ENCODE measurements at regions not wholly inside any gene's neighbourhood (a gene's known extent, or its start where the extent isn't known, plus 50 kb on each side); places are given as distances from the start of the nearest gene placed in this dataset.

GRCh38 chr6:93915961-93916360, 496.6 kb upstream of the EPHA7 start:
- ChIA-PET CTCF (no interaction called here), POLR2A (no interaction called here)
- DNase-seq (ENCODE audit: extremely low spot score), result no peak
- TF ChIP-seq L3MBTL2 (conservative IDR thresholded peaks at IDR 0.05) (no peak), TARDBP (IDR thresholded peaks at IDR 0.05) (no peak), SUZ12 (IDR thresholded peaks at IDR 0.05) (no peak), SP1 (IDR thresholded peaks at IDR 0.05) (no peak), NFRKB (IDR thresholded peaks at IDR 0.05) (no peak), HDGF (IDR thresholded peaks at IDR 0.05; ENCODE audit: borderline replicate concordance) (no peak), ARNT (IDR thresholded peaks at IDR 0.05) (no peak), CTBP1 (IDR thresholded peaks at IDR 0.05; ENCODE audit: borderline replicate concordance) (no peak), ELF4 (IDR thresholded peaks at IDR 0.05) (no peak), LEF1 (IDR thresholded peaks at IDR 0.05; ENCODE audit: borderline replicate concordance) (no peak)

GRCh38 chr6:93902517-93902916, 483.2 kb upstream of the EPHA7 start:
- no peak for TF ChIP-seq ZNF384 (IDR thresholded peaks at IDR 0.05)
- no peak for TF ChIP-seq CTBP1 (IDR thresholded peaks at IDR 0.05; ENCODE audit: borderline replicate concordance)
- TF ChIP-seq ARNT (IDR thresholded peaks at IDR 0.05), result no peak
- TF ChIP-seq SUZ12 (IDR thresholded peaks at IDR 0.05), result no peak
- no peak for TF ChIP-seq PKNOX1 (IDR thresholded peaks at IDR 0.05)
- no peak for TF ChIP-seq NFRKB (IDR thresholded peaks at IDR 0.05)
- TF ChIP-seq BHLHE40 (IDR thresholded peaks at IDR 0.05; ENCODE audit: borderline replicate concordance), result no peak
- TF ChIP-seq FOXA1 (IDR thresholded peaks at IDR 0.05), result no peak
- no peak for TF ChIP-seq ELF4 (IDR thresholded peaks at IDR 0.05)
- no peak for TF ChIP-seq FOXM1 (IDR thresholded peaks at IDR 0.05; ENCODE audit: borderline replicate concordance)
- TF ChIP-seq FOXK2 (IDR thresholded peaks at IDR 0.05), result no peak
- TF ChIP-seq TARDBP (IDR thresholded peaks at IDR 0.05), result no peak
- TF ChIP-seq SP1 (IDR thresholded peaks at IDR 0.05), result no peak
- no peak for TF ChIP-seq L3MBTL2 (conservative IDR thresholded peaks at IDR 0.05)
- no peak for TF ChIP-seq LEF1 (IDR thresholded peaks at IDR 0.05; ENCODE audit: borderline replicate concordance)
- no peak for TF ChIP-seq HDGF (IDR thresholded peaks at IDR 0.05; ENCODE audit: borderline replicate concordance)
- no peak for DNase-seq (ENCODE audit: extremely low spot score)
- ChIA-PET CTCF (no interaction called here), POLR2A (no interaction called here)

GRCh38 chr6:93900142-93900541, 480.8 kb upstream of the EPHA7 start:
- TF ChIP-seq FOXM1 (IDR thresholded peaks at IDR 0.05; ENCODE audit: borderline replicate concordance) (no peak), BHLHE40 (IDR thresholded peaks at IDR 0.05; ENCODE audit: borderline replicate concordance) (no peak), HDGF (IDR thresholded peaks at IDR 0.05; ENCODE audit: borderline replicate concordance) (no peak), ZNF384 (IDR thresholded peaks at IDR 0.05) (no peak), FOXK2 (IDR thresholded peaks at IDR 0.05) (no peak), PKNOX1 (IDR thresholded peaks at IDR 0.05) (no peak), SP1 (IDR thresholded peaks at IDR 0.05) (no peak), LEF1 (IDR thresholded peaks at IDR 0.05; ENCODE audit: borderline replicate concordance) (no peak), NFRKB (IDR thresholded peaks at IDR 0.05) (no peak), L3MBTL2 (conservative IDR thresholded peaks at IDR 0.05) (no peak), TARDBP (IDR thresholded peaks at IDR 0.05) (no peak), ELF4 (IDR thresholded peaks at IDR 0.05) (no peak)
- POLR2A ChIA-PET, result no interaction called here
- no peak for DNase-seq (ENCODE audit: extremely low spot score)
- CTCF ChIA-PET, result no interaction called here

- ChIA-PET CTCF (no interaction called here), POLR2A (no interaction called here)
- TF ChIP-seq SUZ12 (IDR thresholded peaks at IDR 0.05), result no peak
- no peak for TF ChIP-seq FOXA1 (IDR thresholded peaks at IDR 0.05)
- TF ChIP-seq ARNT (IDR thresholded peaks at IDR 0.05), result no peak
- TF ChIP-seq NFRKB (IDR thresholded peaks at IDR 0.05), result no peak
- TF ChIP-seq SP1 (IDR thresholded peaks at IDR 0.05), result no peak
- no peak for TF ChIP-seq HDGF (IDR thresholded peaks at IDR 0.05; ENCODE audit: borderline replicate concordance)
- TF ChIP-seq LEF1 (IDR thresholded peaks at IDR 0.05; ENCODE audit: borderline replicate concordance), result no peak
- TF ChIP-seq FOXM1 (IDR thresholded peaks at IDR 0.05; ENCODE audit: borderline replicate concordance), result no peak
- no peak for TF ChIP-seq FOXK2 (IDR thresholded peaks at IDR 0.05)
- no peak for TF ChIP-seq L3MBTL2 (conservative IDR thresholded peaks at IDR 0.05)
- no peak for TF ChIP-seq ELF4 (IDR thresholded peaks at IDR 0.05)
- no peak for TF ChIP-seq BHLHE40 (IDR thresholded peaks at IDR 0.05; ENCODE audit: borderline replicate concordance)
- no peak for TF ChIP-seq CTBP1 (IDR thresholded peaks at IDR 0.05; ENCODE audit: borderline replicate concordance)
- TF ChIP-seq PKNOX1 (IDR thresholded peaks at IDR 0.05), result no peak
- TF ChIP-seq ZNF384 (IDR thresholded peaks at IDR 0.05), result no peak
- no peak for TF ChIP-seq TARDBP (IDR thresholded peaks at IDR 0.05)
- no peak for DNase-seq (ENCODE audit: extremely low spot score)
These were observed 476.7 kb upstream of the EPHA7 start for GRCh38 chr6:93896081-93896480.

- CTCF ChIA-PET, result no interaction called here
- POLR2A ChIA-PET, result no interaction called here
- no peak for TF ChIP-seq FOXA1 (IDR thresholded peaks at IDR 0.05)
- no peak for TF ChIP-seq ELF4 (IDR thresholded peaks at IDR 0.05)
- TF ChIP-seq SUZ12 (IDR thresholded peaks at IDR 0.05), result no peak
- no peak for TF ChIP-seq FOXM1 (IDR thresholded peaks at IDR 0.05; ENCODE audit: borderline replicate concordance)
- TF ChIP-seq FOXK2 (IDR thresholded peaks at IDR 0.05), result no peak
- TF ChIP-seq PKNOX1 (IDR thresholded peaks at IDR 0.05), result no peak
- no peak for TF ChIP-seq NFRKB (IDR thresholded peaks at IDR 0.05)
- TF ChIP-seq L3MBTL2 (conservative IDR thresholded peaks at IDR 0.05), result no peak
- no peak for TF ChIP-seq SP1 (IDR thresholded peaks at IDR 0.05)
- TF ChIP-seq ARNT (IDR thresholded peaks at IDR 0.05), result no peak
- no peak for TF ChIP-seq CTBP1 (IDR thresholded peaks at IDR 0.05; ENCODE audit: borderline replicate concordance)
- DNase-seq (ENCODE audit: extremely low spot score), result no peak
These were observed 475.2 kb upstream of the EPHA7 start for GRCh38 chr6:93894521-93894920.

- DNase-seq (ENCODE audit: extremely low spot score), result no peak
- ChIA-PET CTCF (no interaction called here), POLR2A (no interaction called here)
- no peak for TF ChIP-seq FOXM1 (IDR thresholded peaks at IDR 0.05; ENCODE audit: borderline replicate concordance)
- no peak for TF ChIP-seq CTBP1 (IDR thresholded peaks at IDR 0.05; ENCODE audit: borderline replicate concordance)
- TF ChIP-seq HDGF (IDR thresholded peaks at IDR 0.05; ENCODE audit: borderline replicate concordance), result no peak
- no peak for TF ChIP-seq ZNF384 (IDR thresholded peaks at IDR 0.05)
- no peak for TF ChIP-seq NFRKB (IDR thresholded peaks at IDR 0.05)
- TF ChIP-seq ELF4 (IDR thresholded peaks at IDR 0.05), result no peak
- no peak for TF ChIP-seq PKNOX1 (IDR thresholded peaks at IDR 0.05)
- TF ChIP-seq BHLHE40 (IDR thresholded peaks at IDR 0.05; ENCODE audit: borderline replicate concordance), result no peak
- no peak for TF ChIP-seq TARDBP (IDR thresholded peaks at IDR 0.05)
- no peak for TF ChIP-seq LEF1 (IDR thresholded peaks at IDR 0.05; ENCODE audit: borderline replicate concordance)
- no peak for TF ChIP-seq ARNT (IDR thresholded peaks at IDR 0.05)
- no peak for TF ChIP-seq SP1 (IDR thresholded peaks at IDR 0.05)
- no peak for TF ChIP-seq L3MBTL2 (conservative IDR thresholded peaks at IDR 0.05)
- no peak for TF ChIP-seq SUZ12 (IDR thresholded peaks at IDR 0.05)
- no peak for TF ChIP-seq FOXK2 (IDR thresholded peaks at IDR 0.05)
- TF ChIP-seq FOXA1 (IDR thresholded peaks at IDR 0.05), result no peak
These were observed 470.4 kb upstream of the EPHA7 start for GRCh38 chr6:93889713-93890112.
